IMR-90 (cell line): ENCODE measurements at regions not wholly inside any gene's neighbourhood (a gene's known extent, or its start where the extent isn't known, plus 50 kb on each side); places are given as distances from the start of the nearest gene placed in this dataset.

ENCODE experiments used
- ATAC-seq: fragments of 200-7000 bp; cut with Tn5 transposase; 2 replicates; pipeline ENCODE4 v1.9.1; 2020; ENCODE audit warnings: low read depth, mild to moderate bottlenecking, moderate library complexity
- BruUV-seq: library from RNA; stranded (reverse); fragments of 400-500 nt; replicated peaks from 2 replicates; lab custom pipeline; 2021; lab: Mats Ljungman, UMichigan
- CTCF ChIA-PET: fragments of 300-600 bp; formaldehyde crosslinking; extraction: SDS; loops from one replicate; lab custom pipeline; 2021; ENCODE audit warnings: antibody characterized with exemption; lab: Yijun Ruan, JAX
- POLR2A ChIA-PET: fragments of 300-600 bp; sonication (Branson Sonifier 250); formaldehyde crosslinking; loops from one replicate; lab custom pipeline; 2022; ENCODE audit warnings: antibody characterized with exemption; ENCODE audit not compliant: unreplicated experiment; lab: Charles Lee
- DNase-seq: peaks from one replicate; pipeline ENCODE4 v3.0.0; 2013
- H2AFZ ChIP-seq: replicated peaks from 2 replicates; pipeline ENCODE3; 2013; ENCODE audit warnings: low read length, mild to moderate bottlenecking; ENCODE audit not compliant: poor library complexity
- H2AK5ac ChIP-seq: 2 replicates; pipeline ENCODE4 v1.6.1; 2013; ENCODE audit warnings: low read depth, low read length, inconsistent platforms
- H2AK9ac ChIP-seq: replicated peaks from 2 replicates; pipeline ENCODE3; 2013; ENCODE audit warnings: mild to moderate bottlenecking, low read depth, low read length, moderate library complexity; ENCODE audit not compliant: poor library complexity
- H2BK120ac ChIP-seq: 2 replicates; pipeline ENCODE4 v1.6.1; 2013; ENCODE audit warnings: low read depth, low read length, inconsistent platforms
- H2BK15ac ChIP-seq: 3 replicates; pipeline ENCODE4 v1.6.1; 2013; ENCODE audit warnings: low read depth, low read length, inconsistent platforms
- H2BK20ac ChIP-seq: 2 replicates; pipeline ENCODE4 v1.6.1; 2013; ENCODE audit warnings: low read depth, mild to moderate bottlenecking, inconsistent platforms, low read length, moderate library complexity
- H2BK5ac ChIP-seq: 2 replicates; pipeline ENCODE4 v1.6.1; 2013; ENCODE audit warnings: mild to moderate bottlenecking, low read depth, low read length, inconsistent platforms; ENCODE audit not compliant: poor library complexity, severe bottlenecking
- H3K14ac ChIP-seq: replicated peaks from 2 replicates; pipeline ENCODE4 v1.6.1; 2013; ENCODE audit warnings: low read depth, low read length, inconsistent platforms
- H3K18ac ChIP-seq: 2 replicates; pipeline ENCODE4 v1.6.1; 2013; ENCODE audit warnings: low read depth, low read length, control low read depth
- H3K23ac ChIP-seq: 2 replicates; pipeline ENCODE4 v1.6.1; 2013; ENCODE audit warnings: low read depth, low read length, inconsistent platforms
- H3K27ac ChIP-seq: 2 replicates; pipeline ENCODE4 v1.5.1; 2013; ENCODE audit warnings: mild to moderate bottlenecking, control low read depth, low read length; ENCODE audit not compliant: insufficient read depth
- H3K27me3 ChIP-seq: 2 replicates; pipeline ENCODE4 v1.6.1; 2013; ENCODE audit warnings: low read length; ENCODE audit not compliant: control insufficient read depth, insufficient read depth
- H3K36me3 ChIP-seq: 2 replicates; pipeline ENCODE4 v1.6.1; 2013; ENCODE audit warnings: low read length, mixed read lengths; ENCODE audit not compliant: control insufficient read depth, insufficient read depth
- H3K4ac ChIP-seq: 2 replicates; pipeline ENCODE4 v1.6.1; 2013; ENCODE audit warnings: low read depth, low read length, inconsistent platforms
- H3K4me1 ChIP-seq: 2 replicates; pipeline ENCODE4 v1.6.1; 2013; ENCODE audit warnings: low read length, mixed read lengths; ENCODE audit not compliant: control insufficient read depth, insufficient read depth
- H3K4me2 ChIP-seq: 2 replicates; pipeline ENCODE4 v1.6.1; 2013; ENCODE audit warnings: low read depth, mild to moderate bottlenecking, control low read depth, low read length, moderate library complexity
- H3K4me3 ChIP-seq: 2 replicates; pipeline ENCODE4 v1.5.1; 2013; ENCODE audit warnings: low read depth, mild to moderate bottlenecking, control low read depth, low read length, moderate library complexity; ENCODE audit not compliant: insufficient read depth
- H3K56ac ChIP-seq: 2 replicates; pipeline ENCODE4 v1.6.1; 2013; ENCODE audit warnings: low read length, inconsistent platforms; ENCODE audit not compliant: insufficient read depth; ENCODE audit errors: extremely low read depth
- H3K79me1 ChIP-seq, 2 experiments: 2 replicates each; pipeline ENCODE4 v1.6.1; 2013; ENCODE audit warnings: low read length in 2 of 2, inconsistent platforms in 1 of 2, low read depth in 1 of 2
- H3K9ac ChIP-seq: 2 replicates; pipeline ENCODE4 v1.6.1; 2013; ENCODE audit warnings: low read depth, low read length, control low read depth
- H3K9me1 ChIP-seq: 2 replicates; pipeline ENCODE4 v1.6.1; 2013; ENCODE audit warnings: low read length, inconsistent platforms; ENCODE audit not compliant: insufficient read depth
- H3K9me3 ChIP-seq: 2 replicates; pipeline ENCODE4 v1.6.1; 2013; ENCODE audit warnings: low read length; ENCODE audit not compliant: control insufficient read depth, insufficient read depth
- H4K20me1 ChIP-seq: 2 replicates; pipeline ENCODE4 v1.6.1; 2013; ENCODE audit warnings: low read length, inconsistent platforms; ENCODE audit not compliant: insufficient read depth
- H4K5ac ChIP-seq: 2 replicates; pipeline ENCODE4 v1.6.1; 2013; ENCODE audit warnings: mild to moderate bottlenecking, low read depth, low read length, control low read depth
- H4K8ac ChIP-seq, 2 experiments: 2 replicates each; pipeline ENCODE4 v1.6.1; 2013; ENCODE audit warnings: low read depth in 2 of 2, low read length in 2 of 2, control low read depth in 1 of 2, inconsistent platforms in 1 of 2
- H4K91ac ChIP-seq: 2 replicates; pipeline ENCODE4 v1.6.1; 2013; ENCODE audit warnings: low read depth, low read length, inconsistent platforms; ENCODE audit not compliant: insufficient read depth
- BHLHE40 ChIP-seq: fragments of 150-350 bp; IDR thresholded peaks from 2 replicates; pipeline ENCODE4 v1.6.1; 2016; ENCODE audit warnings: mild to moderate bottlenecking, low read depth, low read length
- CEBPB ChIP-seq: IDR thresholded peaks from 2 replicates; pipeline ENCODE4 v1.6.1; 2012; ENCODE audit warnings: low read depth, low read length, improper control_type of control experiment
- CHD1 ChIP-seq: IDR thresholded peaks from 2 replicates; pipeline ENCODE4 v1.6.1; 2012; ENCODE audit warnings: low read depth, low read length, improper control_type of control experiment
- FOS ChIP-seq: fragments of 150-350 bp; IDR thresholded peaks from 2 replicates; pipeline ENCODE4 v1.6.1; 2016; ENCODE audit warnings: low read depth, low read length
- MAFK ChIP-seq: IDR thresholded peaks from 2 replicates; pipeline ENCODE4 v1.6.1; 2012; ENCODE audit warnings: low read depth, low read length, improper control_type of control experiment
- MAZ ChIP-seq: IDR thresholded peaks from 2 replicates; pipeline ENCODE4 v1.6.1; 2012; ENCODE audit warnings: low read depth, mild to moderate bottlenecking, low read length, improper control_type of control experiment, moderate library complexity, borderline replicate concordance
- MXI1 ChIP-seq: IDR thresholded peaks from 2 replicates; pipeline ENCODE4 v1.6.1; 2012; ENCODE audit warnings: low read depth, mild to moderate bottlenecking, low read length, moderate library complexity, borderline replicate concordance
- NFE2L2 ChIP-seq: fragments of 150-350 bp; IDR thresholded peaks from 2 replicates; pipeline ENCODE4 v1.6.1; 2016; ENCODE audit warnings: low read depth, mild to moderate bottlenecking, low read length
- POLR2A ChIP-seq: IDR thresholded peaks from 2 replicates; pipeline ENCODE4 v1.6.1; 2012; ENCODE audit warnings: mild to moderate bottlenecking, low read depth, low read length
- RAD21 ChIP-seq: IDR thresholded peaks from 2 replicates; pipeline ENCODE4 v1.6.1; 2012; ENCODE audit warnings: low read length, improper control_type of control experiment
- RCOR1 ChIP-seq: IDR thresholded peaks from 2 replicates; pipeline ENCODE4 v1.6.1; 2012; ENCODE audit warnings: mild to moderate bottlenecking, low read length, improper control_type of control experiment; ENCODE audit not compliant: insufficient replicate concordance
- RFX5 ChIP-seq: IDR thresholded peaks from 2 replicates; pipeline ENCODE4 v1.8.0; 2012; ENCODE audit warnings: low read depth, mild to moderate bottlenecking, low read length, moderate library complexity
- SMC3 ChIP-seq: fragments of 150-350 bp; IDR thresholded peaks from 2 replicates; pipeline ENCODE4 v1.6.1; 2016; ENCODE audit warnings: low read depth, mild to moderate bottlenecking, antibody characterized with exemption, low read length, moderate library complexity
- USF2 ChIP-seq: fragments of 150-350 bp; IDR thresholded peaks from 2 replicates; pipeline ENCODE4 v1.6.1; 2017; ENCODE audit warnings: mild to moderate bottlenecking, antibody characterized with exemption, low read length, low read depth
- WGBS, 2 experiments: methylation state at CpG; one replicate each; pipeline versions ENCODE4 v1.1.5 to v1.1.7; 2013; ENCODE audit warnings: missing lambda C conversion rate in 2 of 2; ENCODE audit not compliant: insufficient read length in 1 of 2; ENCODE audit errors: extremely low coverage in 2 of 2; 5-methylcytosine and 5-hydroxymethylcytosine counted together
- dilution Hi-C: fragments of 300-500 bp; cut with HindIII; formaldehyde crosslinking; loops from one replicate; pipeline ENCODE4 v1.14.3; 2018; ENCODE audit warnings: low sequenced_read_pairs; ENCODE audit not compliant: unreplicated experiment
- in situ Hi-C: fragments of 300-500 bp; cut with MboI; formaldehyde crosslinking; loops from 3 replicates; pipeline ENCODE4 v1.14.3; 2019; ENCODE audit warnings: low sequenced_read_pairs, inconsistent platforms, mixed read lengths
- intact Hi-C: fragments of 100-400 bp; cut with micrococcal nuclease; formaldehyde crosslinking; loops from 2 replicates; pipeline ENCODE4 v1.10.0; 2022
- TF ChIP-seq, protein P1 (sequence below): conservative IDR thresholded peaks from 2 replicates; pipeline ENCODE4 v1.5.1; 2012; ENCODE audit warnings: mild to moderate bottlenecking, low read depth, low read length, improper control_type of control experiment
- TF ChIP-seq, protein P2 (sequence below): fragments of 150-350 bp; IDR thresholded peaks from 2 replicates; pipeline ENCODE4 v1.6.1; 2016; ENCODE audit warnings: low read depth, mild to moderate bottlenecking, low read length, moderate library complexity, borderline replicate concordance

- POLR2A ChIA-PET, result no interaction called here
- CTCF ChIA-PET, result no interaction called here
- no peak overlapping the region for H4K91ac ChIP-seq
- H2AFZ ChIP-seq, result no peak overlapping the region
- no peak overlapping the region for H2BK120ac ChIP-seq
- no peak overlapping the region for H4K5ac ChIP-seq
- H2BK15ac ChIP-seq, result no peak overlapping the region
- peaks cover 2% of the 10 kb centered on the region for H3K27me3 ChIP-seq
- H3K56ac ChIP-seq, result no peak overlapping the region
- dilution Hi-C loops, result no loop called here
- no peaks in the 10 kb centered on the region for H4K20me1 ChIP-seq
- no peak overlapping the region for H3K23ac ChIP-seq
- H3K14ac ChIP-seq, result no peak overlapping the region
- in situ Hi-C loops, result no loop called here
- no peak overlapping the region for H3K27ac ChIP-seq
- H3K9ac ChIP-seq, result no peak overlapping the region
- H3K9me3 ChIP-seq, result no peaks in the 10 kb centered on the region
- no peak overlapping the region for H2BK5ac ChIP-seq
- H2AK5ac ChIP-seq, result no peak overlapping the region
- no peak overlapping the region for H3K4me3 ChIP-seq
- no peak overlapping the region for H2BK20ac ChIP-seq
- no TSS peak for BruUV-seq
- H4K8ac ChIP-seq, result no peak overlapping the region
- TF ChIP-seq USF2 (no peak), BHLHE40 (no peak), NFE2L2 (no peak), MAZ (no peak), RAD21 (no peak), MXI1 (no peak), MAFK (no peak), CHD1 (no peak), CEBPB (no peak), FOS (no peak), RFX5 (no peak), POLR2A (no peak), RCOR1 (no peak), SMC3 (no peak)
- TF ChIP-seq, protein P1, sequence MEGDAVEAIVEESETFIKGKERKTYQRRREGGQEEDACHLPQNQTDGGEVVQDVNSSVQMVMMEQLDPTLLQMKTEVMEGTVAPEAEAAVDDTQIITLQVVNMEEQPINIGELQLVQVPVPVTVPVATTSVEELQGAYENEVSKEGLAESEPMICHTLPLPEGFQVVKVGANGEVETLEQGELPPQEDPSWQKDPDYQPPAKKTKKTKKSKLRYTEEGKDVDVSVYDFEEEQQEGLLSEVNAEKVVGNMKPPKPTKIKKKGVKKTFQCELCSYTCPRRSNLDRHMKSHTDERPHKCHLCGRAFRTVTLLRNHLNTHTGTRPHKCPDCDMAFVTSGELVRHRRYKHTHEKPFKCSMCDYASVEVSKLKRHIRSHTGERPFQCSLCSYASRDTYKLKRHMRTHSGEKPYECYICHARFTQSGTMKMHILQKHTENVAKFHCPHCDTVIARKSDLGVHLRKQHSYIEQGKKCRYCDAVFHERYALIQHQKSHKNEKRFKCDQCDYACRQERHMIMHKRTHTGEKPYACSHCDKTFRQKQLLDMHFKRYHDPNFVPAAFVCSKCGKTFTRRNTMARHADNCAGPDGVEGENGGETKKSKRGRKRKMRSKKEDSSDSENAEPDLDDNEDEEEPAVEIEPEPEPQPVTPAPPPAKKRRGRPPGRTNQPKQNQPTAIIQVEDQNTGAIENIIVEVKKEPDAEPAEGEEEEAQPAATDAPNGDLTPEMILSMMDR, result no peak
- TF ChIP-seq, protein P2, sequence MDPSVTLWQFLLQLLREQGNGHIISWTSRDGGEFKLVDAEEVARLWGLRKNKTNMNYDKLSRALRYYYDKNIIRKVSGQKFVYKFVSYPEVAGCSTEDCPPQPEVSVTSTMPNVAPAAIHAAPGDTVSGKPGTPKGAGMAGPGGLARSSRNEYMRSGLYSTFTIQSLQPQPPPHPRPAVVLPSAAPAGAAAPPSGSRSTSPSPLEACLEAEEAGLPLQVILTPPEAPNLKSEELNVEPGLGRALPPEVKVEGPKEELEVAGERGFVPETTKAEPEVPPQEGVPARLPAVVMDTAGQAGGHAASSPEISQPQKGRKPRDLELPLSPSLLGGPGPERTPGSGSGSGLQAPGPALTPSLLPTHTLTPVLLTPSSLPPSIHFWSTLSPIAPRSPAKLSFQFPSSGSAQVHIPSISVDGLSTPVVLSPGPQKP, result no peak
- H3K4me2 ChIP-seq, result no peak overlapping the region
- intact Hi-C loops, result no loop called here
- ATAC-seq (no peak), DNase-seq (no peak)
- no peak overlapping the region for H2AK9ac ChIP-seq
- no peak overlapping the region for H3K4ac ChIP-seq
- WGBS, 2 experiments, result 0% methylated on average over 1 of the region's 2 CpGs; no CpG with 5 or more reads in 1 of the 2 experiments
- H3K36me3 ChIP-seq, result no peaks in the 10 kb centered on the region
- no peak overlapping the region for H3K18ac ChIP-seq
- H3K4me1 ChIP-seq, result no peaks in the 10 kb centered on the region
- no peaks in the 10 kb centered on the region for H3K9me1 ChIP-seq
- no peaks in the 10 kb centered on the region for H3K79me1 ChIP-seq
These were observed 555.9 kb downstream of the DIAPH3 start for GRCh38 chr13:59607780-59608233.
